Hematopoietic multipotent progenitor cell (in vitro differentiated cells): ENCODE measurements at regions not wholly inside any gene's neighbourhood (a gene's known extent, or its start where the extent isn't known, plus 50 kb on each side); places are given as distances from the start of the nearest gene placed in this dataset.

Experiments
- DNase-seq, 3 donors: peaks; one replicate each; pipeline ENCODE4 v3.0.0-alpha.2; 2011 to 2015; ENCODE audit warnings: low read depth in 2 of 3, low spot score in 2 of 3

GRCh38 chr15:91652610-91653207, 200.8 kb upstream of the SLCO3A1 start:
- DNase-seq: no peak

- peak in 2 of 3 donors; percentile 67 to 89 for DNase-seq
These were observed 197.8 kb upstream of the SLCO3A1 start for GRCh38 chr15:91655563-91656290.

GRCh38 chr15:91660174-91660649, 193.3 kb upstream of the SLCO3A1 start:
- peak in 2 of 3 donors; percentile 34 to 78 for DNase-seq

DNA sequence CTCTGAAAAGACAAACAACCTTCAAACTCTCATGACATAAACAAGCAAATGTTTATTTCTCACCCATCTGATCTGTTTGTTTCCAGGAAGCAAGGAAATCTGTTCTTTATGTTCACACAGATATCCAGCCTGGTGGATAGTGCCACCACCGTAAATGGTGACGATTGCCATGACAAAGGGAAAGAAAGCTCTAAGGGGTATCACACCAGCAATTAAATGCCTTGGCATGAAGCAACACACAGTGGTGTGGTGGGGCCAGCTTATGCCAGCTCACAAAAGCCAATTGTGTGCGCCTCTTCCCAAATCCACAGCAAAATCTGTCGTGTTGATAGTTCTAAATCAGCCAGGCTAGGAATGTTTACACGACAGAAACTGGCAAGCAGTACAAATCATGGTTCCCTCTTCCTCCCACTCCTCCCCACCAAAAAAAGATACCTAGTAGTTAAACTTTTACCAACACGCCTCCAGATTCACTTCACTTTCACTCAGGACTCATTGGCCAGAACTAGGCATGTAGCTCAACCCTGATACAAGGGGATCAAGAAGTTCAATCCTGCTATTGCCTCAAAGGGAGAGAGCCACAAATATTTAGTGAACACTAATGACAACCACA, 189.2 kb upstream of the SLCO3A1 start:
- DNase-seq: no peak

- DNase-seq: no peak
These were observed 188.3 kb upstream of the SLCO3A1 start for GRCh38 chr15:91665212-91665611.

GRCh38 chr15:91668370-91668769, 185.1 kb upstream of the SLCO3A1 start:
- no peak for DNase-seq

GRCh38 chr15:91670108-91670507, 183.4 kb upstream of the SLCO3A1 start:
- DNase-seq: no peak

DNA sequence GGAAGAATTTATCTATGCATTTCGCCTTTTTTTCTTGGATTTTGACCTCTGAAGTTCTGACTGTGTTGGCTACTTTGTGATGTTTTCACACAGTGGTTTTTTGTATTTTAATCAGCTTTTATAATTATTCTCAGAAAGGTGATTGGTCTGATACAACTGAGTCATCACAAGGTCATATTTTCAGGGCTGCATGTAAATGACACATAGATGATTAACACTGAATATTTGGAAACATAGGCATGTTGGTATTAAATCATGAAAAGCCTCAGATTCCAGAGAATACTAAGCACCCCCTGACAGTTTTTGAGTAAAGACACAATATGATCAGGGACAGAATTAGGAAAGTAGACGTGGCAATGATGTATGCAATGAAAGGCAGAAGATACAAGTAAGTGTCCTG, 175.5 kb upstream of the SLCO3A1 start:
- DNase-seq: no peak

- DNase-seq: peak in 2 of 3 donors; percentile 21 to 47
These were observed 174.1 kb upstream of the SLCO3A1 start for GRCh38 chr15:91679447-91679846.

GRCh38 chr15:91685436-91685835, 168.1 kb upstream of the SLCO3A1 start:
- no peak for DNase-seq

DNA sequence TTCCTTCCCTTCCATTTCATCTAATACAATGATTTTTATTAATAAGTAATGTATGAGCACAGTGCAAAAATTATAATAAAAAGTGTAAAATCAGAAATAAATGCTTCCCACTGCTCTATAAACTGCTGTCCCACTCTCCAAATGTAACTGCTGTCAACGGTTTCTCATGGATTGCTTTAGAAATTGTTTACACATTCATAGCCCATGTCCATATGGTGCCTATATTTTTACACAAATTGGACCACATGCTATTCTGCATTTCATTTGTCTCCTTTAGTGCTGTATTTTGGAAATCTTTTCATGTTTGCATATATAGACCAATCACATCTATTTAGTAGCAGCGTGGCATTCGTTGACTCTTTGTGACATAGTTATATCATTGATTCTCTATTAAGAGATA, 164.7 kb upstream of the SLCO3A1 start:
- DNase-seq: no peak

- no peak for DNase-seq
These were observed 164.1 kb upstream of the SLCO3A1 start for GRCh38 chr15:91689377-91689776.

GRCh38 chr15:91692596-91692995, 160.9 kb upstream of the SLCO3A1 start:
- no peak for DNase-seq

DNA sequence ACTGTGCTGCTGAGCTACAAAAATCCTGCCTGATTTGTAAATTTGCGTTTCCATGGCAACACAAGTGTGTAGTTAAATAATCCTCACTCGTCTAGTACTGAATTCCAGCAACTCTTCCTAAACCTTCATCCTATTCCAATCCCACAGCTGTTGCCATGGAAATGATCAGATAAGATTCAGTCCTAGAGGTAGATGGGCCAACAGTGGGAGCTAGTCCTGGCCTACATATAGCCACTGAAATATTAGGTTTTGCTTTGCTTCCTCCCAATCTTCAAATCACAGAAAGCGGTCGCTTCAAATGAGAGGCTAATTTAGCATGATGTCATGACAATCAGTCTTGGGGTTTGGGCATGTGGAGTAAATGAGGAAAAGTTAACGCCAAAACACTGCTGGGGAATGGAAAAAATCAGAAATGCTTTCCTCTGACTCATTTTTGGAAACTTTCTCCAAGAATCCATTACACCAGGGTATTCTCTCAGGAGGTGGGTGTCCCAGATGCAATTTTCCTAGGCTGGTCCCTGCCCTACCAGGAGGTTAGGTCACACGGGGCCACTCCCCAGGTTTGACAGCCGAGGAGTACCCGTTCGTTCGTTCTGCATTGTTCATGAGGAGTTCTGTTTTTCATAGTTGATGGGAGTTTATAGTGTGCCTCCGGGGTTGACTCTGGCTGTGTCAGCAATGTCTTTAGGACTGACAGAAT, 159.2 kb upstream of the SLCO3A1 start:
- no peak for DNase-seq

DNA sequence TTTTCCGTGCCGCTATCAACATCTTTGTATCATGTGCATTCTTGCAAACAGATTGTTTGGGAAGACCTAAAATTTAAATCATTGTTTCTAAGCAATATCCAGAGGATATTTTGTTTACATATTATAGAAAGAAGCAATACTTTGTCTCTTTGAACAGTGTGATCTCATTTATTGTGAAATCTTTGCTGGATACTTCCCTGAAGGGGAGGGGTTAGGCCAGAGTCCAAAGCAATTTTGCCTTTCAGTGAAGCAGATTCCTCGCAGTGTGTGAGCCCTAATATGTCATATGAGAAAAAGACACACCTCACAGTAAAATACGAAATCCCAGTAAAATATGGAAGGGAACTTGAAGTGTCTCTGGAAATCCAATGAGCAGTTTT, 158.7 kb upstream of the SLCO3A1 start:
- DNase-seq: no peak

- DNase-seq: no peak
These were observed 157.7 kb upstream of the SLCO3A1 start for GRCh38 chr15:91695799-91696198.

GRCh38 chr15:91696981-91697380, 156.5 kb upstream of the SLCO3A1 start:
- DNase-seq: no peak

DNA sequence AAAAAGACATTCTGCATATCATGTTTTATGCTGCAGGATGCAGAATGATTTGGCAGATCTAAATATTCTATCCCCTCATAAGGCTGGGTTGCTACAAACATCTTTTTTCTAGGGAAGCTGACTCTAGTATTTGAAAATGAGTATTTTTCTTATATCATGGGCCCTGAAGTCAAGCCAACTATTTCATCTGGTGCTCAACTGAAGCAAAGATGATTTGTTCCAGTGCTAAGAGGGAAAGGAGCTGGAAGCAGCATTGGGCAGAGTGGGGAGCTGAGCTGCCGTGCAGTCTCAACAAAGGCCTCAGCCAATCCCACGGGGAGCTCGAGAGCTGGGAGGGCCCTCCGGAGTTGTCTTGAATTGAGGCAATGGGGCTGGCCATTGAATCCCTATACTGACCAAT, 155.3 kb upstream of the SLCO3A1 start:
- DNase-seq: no peak

GRCh38 chr15:91699741-91700140, 153.8 kb upstream of the SLCO3A1 start:
- DNase-seq: no peak

GRCh38 chr15:91703274-91703673, 150.2 kb upstream of the SLCO3A1 start:
- DNase-seq: no peak

- no peak for DNase-seq
These were observed 149.2 kb upstream of the SLCO3A1 start for GRCh38 chr15:91704343-91704742.
